Muscle of leg (tissue), 3 donors: ENCODE measurements at regions not wholly inside any gene's neighbourhood (a gene's known extent, or its start where the extent isn't known, plus 50 kb on each side); places are given as distances from the start of the nearest gene placed in this dataset.
"Not testable (repeated sequence)": the region's sequence is repeated elsewhere in the genome, so short reads cannot be mapped to it uniquely, and the experiment has no call there.

Experiments
- DNase-seq: peaks from one replicate; pipeline ENCODE4 v3.0.0; 2013
- H3K27ac ChIP-seq: one replicate; pipeline ENCODE4 v1.5.1; 2013; ENCODE audit warnings: mild to moderate bottlenecking, low read length, control low read depth
- H3K27me3 ChIP-seq: one replicate; pipeline ENCODE4 v1.6.1; 2013; ENCODE audit warnings: low read length; ENCODE audit not compliant: control insufficient read depth, insufficient read depth
- H3K36me3 ChIP-seq: one replicate; pipeline ENCODE4 v1.6.1; 2013; ENCODE audit warnings: low read length; ENCODE audit not compliant: control insufficient read depth, insufficient read depth
- H3K4me1 ChIP-seq: one replicate; pipeline ENCODE4 v1.6.1; 2013; ENCODE audit warnings: low read length; ENCODE audit not compliant: control insufficient read depth, insufficient read depth
- H3K4me3 ChIP-seq: one replicate; pipeline ENCODE4 v1.5.1; 2013; ENCODE audit warnings: low read length, control low read depth
- H3K9me3 ChIP-seq: replicated peaks from 2 replicates; pipeline ENCODE4 v1.6.1; 2013; ENCODE audit warnings: low read depth, low read length; ENCODE audit not compliant: control insufficient read depth
- WGBS: methylation state at CpG from one replicate; pipeline ENCODE4 v1.1.5; 2013; ENCODE audit warnings: missing lambda C conversion rate; ENCODE audit not compliant: insufficient coverage; 5-methylcytosine and 5-hydroxymethylcytosine counted together

DNA sequence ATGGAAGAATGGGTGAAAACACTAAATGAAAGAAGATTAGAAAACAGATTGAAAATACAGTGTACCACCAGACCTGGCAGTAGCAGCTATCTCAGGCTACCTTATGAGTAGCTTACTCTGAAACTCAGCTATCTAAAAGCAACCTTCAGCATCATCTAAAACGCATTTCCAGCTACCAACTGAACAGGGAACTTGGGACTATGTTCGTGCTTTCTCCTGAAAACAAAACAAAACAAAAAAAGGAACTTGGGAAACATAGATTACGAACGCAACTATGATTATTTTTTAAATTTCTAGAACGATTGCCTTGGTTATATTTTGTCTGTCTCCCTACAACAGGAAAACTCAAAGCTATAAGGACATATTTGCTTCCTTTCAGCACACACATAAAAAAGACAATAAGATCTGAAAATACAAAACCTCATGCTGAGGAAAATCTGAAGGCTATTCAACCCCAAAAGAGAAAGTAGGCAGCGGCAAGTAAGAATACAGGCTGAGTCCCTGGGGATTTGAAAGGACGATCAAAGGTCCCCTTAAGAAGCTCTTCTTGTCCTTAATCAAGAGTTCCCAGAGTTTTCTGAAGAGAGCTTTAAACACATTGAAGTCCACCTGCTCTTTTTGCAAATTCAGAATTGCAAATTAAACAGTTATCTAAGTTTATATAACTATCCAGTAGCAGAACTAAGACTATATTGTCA is 53.4 kb downstream of the OR2K2 start:
- no peak overlapping the region for H3K4me3 ChIP-seq
- H3K27ac ChIP-seq = no peak overlapping the region
- WGBS = 48% methylated on average over 2 of the region's 7 CpGs

DNA sequence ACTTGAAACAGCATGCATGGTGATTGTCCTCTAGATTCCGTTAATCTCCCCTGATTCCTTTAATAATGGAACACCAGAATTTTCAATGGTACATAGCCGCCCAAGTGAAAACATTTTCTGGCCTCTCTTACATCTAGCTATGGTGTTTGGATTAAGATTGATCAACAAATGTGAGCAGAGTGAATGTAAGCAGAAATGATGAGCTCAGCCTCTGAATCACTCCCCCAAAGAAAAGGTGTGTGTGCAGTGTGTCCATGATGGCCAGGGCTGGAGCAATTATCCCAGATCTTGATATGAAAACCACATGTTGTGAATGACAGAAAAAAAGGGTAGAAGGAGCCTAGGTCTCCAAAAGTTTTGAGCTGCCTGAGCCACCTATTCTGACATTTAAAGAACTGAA is 55.3 kb downstream of the OR2K2 start:
- WGBS = no CpG with 5 or more reads among the region's 2 CpGs
- Histone ChIP-seq H3K4me3 (no peak overlapping the region), H3K9me3 (no peaks in the 10 kb centered on the region), H3K4me1 (no peaks in the 10 kb centered on the region), H3K27me3 (no peaks in the 10 kb centered on the region), H3K36me3 (no peaks in the 10 kb centered on the region), H3K27ac (no peak overlapping the region)
- DNase-seq = no peak

More for the DNA sequence above, 53.4 kb downstream of the OR2K2 start:
- H3K4me1 ChIP-seq = no peaks in the 10 kb centered on the region
- H3K27me3 ChIP-seq = no peaks in the 10 kb centered on the region
- no peaks in the 10 kb centered on the region for H3K36me3 ChIP-seq
- no peak for DNase-seq
- H3K9me3 ChIP-seq = no peaks in the 10 kb centered on the region

DNA sequence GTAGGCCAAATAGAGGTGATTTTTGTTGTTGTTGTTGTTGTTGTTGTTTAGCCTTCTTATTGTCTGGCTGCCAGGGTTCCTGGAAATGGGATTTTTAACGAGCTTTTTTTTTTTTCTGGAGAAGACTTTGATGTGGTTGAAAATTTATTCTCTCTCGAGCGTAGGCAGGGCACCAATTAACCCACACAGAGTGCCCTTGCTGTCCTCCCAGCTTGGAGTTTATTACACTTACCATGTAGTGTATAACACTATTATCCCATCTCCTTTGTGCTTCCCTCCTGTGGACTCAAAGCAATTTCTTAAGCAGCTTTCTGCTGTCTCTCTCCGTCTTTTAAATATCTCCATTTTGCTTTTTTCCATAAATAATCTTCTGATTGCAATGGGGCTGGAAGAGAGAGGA is 57.4 kb downstream of the OR2K2 start:
- H3K27ac ChIP-seq = no peak overlapping the region
- no peaks in the 10 kb centered on the region for H3K36me3 ChIP-seq
- no peaks in the 10 kb centered on the region for H3K4me1 ChIP-seq
- no peaks in the 10 kb centered on the region for H3K27me3 ChIP-seq
- H3K9me3 ChIP-seq = no peaks in the 10 kb centered on the region
- whole genome bisulfite sequencing = no CpG with 5 or more reads among the region's 4 CpGs
- H3K4me3 ChIP-seq = no peak overlapping the region
- DNase-seq = no peak

DNA sequence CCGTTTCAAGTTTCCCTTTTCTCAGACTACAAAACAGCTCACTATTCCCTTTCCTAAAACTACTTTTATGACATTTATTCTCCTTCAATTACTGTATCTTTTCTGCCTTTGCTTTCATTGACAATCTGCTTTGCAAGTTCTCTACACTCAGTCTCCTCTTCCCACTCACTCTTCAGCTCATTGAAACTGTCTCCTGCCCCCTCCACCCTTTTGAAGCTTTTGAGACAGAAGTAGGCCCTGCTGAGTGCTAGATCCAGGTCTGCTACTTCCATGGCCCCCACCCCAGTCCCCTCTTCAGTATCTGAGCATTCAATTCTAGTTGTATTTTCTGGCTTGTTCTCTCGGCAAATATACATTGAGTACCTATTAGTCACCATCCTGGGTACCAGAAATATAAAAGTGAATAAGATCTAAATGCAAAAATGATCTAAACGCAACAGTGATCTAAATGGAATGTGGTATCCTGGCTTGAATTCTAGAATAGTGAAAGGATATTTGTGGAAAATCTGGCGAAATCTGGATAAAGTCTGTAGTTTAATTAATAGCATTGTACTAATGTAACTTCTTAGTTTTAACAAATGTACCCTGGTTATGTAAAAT is 58.4 kb downstream of the OR2K2 start:
- no peak for DNase-seq
- H3K4me3 ChIP-seq = no peak overlapping the region
- H3K4me1 ChIP-seq = no peaks in the 10 kb centered on the region
- H3K9me3 ChIP-seq = no peaks in the 10 kb centered on the region
- H3K27me3 ChIP-seq = no peaks in the 10 kb centered on the region
- no peak overlapping the region for H3K27ac ChIP-seq
- H3K36me3 ChIP-seq = no peaks in the 10 kb centered on the region
- 41% methylated on average over 1 of the region's 4 CpGs for WGBS

DNA sequence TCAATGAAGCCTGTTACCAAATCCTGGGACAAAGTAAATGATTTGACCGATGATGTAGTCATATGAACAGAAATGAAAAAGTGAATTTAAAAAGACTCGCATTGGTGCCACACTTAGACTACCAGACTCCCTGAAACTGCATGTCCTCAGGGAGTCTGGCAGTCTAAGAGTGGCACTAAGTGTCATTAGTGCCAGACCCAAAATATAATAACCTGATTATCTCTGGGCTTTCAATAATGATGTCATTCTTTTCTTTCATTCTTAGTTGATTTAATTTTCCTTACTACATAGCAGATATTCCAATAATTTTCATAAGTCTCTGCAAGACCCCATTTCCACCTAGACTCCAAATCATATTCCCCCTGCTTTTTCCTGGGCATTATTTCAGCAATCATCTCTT is 59.0 kb downstream of the OR2K2 start:
- no CpG with 5 or more reads among the region's 2 CpGs for WGBS

DNA sequence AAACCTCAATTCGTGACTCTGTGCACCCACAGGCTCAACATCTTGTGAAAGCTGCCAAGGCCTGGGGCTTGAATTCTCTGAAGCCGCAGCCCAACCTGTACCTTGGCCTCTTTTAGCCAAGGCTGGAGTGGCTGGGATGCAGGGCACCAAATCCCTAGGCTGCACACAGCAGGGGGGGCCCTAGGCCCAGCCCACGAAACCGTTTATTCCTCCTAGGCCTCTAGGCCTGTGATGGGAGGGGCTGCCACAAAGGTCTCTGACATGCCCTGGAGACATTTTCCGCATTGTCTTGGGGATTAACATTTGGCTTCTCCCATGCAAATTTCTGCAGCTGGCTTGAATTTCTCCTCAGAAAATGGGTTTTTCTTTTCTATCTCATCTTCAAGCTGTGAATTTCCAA is 64.0 kb downstream of the OR2K2 start:
- not testable (repeated sequence) for H3K9me3 ChIP-seq, DNase-seq, H3K27me3 ChIP-seq, H3K36me3 ChIP-seq, H3K4me1 ChIP-seq, H3K27ac ChIP-seq, H3K4me3 ChIP-seq
- 86% methylated on average over 5 of the region's 5 CpGs for WGBS

More for the DNA sequence above, 59.0 kb downstream of the OR2K2 start:
- Histone ChIP-seq H3K27ac (no peak overlapping the region), H3K9me3 (peaks cover 3% of the 10 kb centered on the region), H3K36me3 (no peaks in the 10 kb centered on the region), H3K4me3 (no peak overlapping the region), H3K27me3 (no peaks in the 10 kb centered on the region), H3K4me1 (no peaks in the 10 kb centered on the region)
- no peak for DNase-seq

DNA sequence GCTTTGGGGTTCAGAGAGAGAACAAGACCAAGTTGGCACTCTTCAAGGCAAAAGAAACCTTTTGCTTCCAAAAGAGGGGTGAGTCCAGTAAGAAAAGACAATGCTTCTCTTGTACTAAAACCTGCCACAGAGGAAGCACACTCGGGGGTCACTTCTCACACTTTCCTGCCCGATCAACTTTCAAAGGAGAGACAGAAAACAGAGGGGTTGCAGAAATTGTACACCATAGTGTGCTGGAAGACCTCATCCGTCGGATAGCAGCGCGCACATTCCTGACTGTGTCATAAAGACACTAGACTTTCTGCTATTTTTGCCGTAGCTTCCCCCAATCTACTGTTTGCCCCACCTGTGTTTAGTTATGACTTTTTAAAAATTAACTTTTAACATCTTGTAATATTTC is 66.9 kb downstream of the OR2K2 start:
- no peak overlapping the region for H3K27ac ChIP-seq
- H3K36me3 ChIP-seq = no peaks in the 10 kb centered on the region
- no peaks in the 10 kb centered on the region for H3K4me1 ChIP-seq
- WGBS = 33% methylated on average over 3 of the region's 7 CpGs
- H3K4me3 ChIP-seq = no peak overlapping the region
- no peak for DNase-seq
- H3K27me3 ChIP-seq = no peaks in the 10 kb centered on the region
- peaks cover 5% of the 10 kb centered on the region for H3K9me3 ChIP-seq

DNA sequence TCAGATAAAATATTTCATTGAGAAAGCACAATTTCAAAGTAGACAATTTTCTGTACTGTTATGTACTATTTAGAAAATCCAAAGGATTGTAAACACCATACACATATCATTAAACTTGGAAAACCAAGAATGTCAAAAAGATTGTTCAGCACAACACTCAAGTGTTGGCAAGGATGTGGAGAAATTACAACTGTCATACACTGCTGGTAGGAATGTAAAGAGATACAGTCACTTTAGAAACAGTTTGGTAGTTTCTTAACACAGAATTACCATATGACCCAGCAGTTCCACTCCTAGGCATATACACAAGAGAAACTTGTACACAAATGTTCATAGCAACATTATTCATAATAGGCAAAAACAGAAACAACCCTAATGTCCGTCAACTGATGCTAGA is 71.2 kb downstream of the OR2K2 start:
- no CpG with 5 or more reads among the region's 1 CpG for WGBS
- Histone ChIP-seq H3K36me3 (no peaks in the 10 kb centered on the region), H3K4me1 (no peaks in the 10 kb centered on the region), H3K27ac (no peak overlapping the region), H3K4me3 (no peak overlapping the region), H3K9me3 (no peaks in the 10 kb centered on the region), H3K27me3 (no peaks in the 10 kb centered on the region)
- no peak for DNase-seq

DNA sequence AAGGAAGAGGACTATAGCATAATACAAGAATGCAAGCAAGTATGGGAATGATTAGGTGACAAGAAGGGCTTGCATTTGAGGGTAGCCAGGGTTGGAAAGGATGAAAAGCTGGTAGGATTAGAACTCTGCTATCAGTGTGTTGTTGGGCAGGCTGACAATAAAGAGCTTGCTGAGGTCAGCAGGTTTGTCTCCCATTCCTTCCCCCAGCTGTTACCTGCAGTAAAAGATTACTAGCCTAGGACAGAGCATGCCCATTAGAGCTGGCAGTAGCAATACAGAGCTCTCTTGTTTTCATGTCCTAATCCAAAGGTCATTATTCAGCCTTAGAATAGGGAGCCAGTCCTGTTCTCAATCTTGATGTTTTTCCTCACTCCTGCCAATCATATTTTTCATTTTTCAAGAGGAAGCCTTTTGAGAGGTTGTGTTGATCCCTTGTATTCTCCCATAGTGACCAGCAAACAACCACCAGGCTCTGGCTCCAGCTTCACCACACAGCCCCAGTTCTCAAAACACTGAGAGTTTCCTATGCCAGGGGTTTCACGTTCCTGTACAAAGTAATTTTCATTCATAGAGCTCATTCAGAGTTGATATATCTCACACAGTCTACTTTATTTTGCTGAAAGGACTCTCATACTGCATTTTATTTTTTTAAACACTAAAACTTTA is 71.7 kb downstream of the OR2K2 start:
- Histone ChIP-seq H3K9me3 (no peaks in the 10 kb centered on the region), H3K27me3 (no peaks in the 10 kb centered on the region), H3K36me3 (no peaks in the 10 kb centered on the region), H3K4me1 (no peaks in the 10 kb centered on the region), H3K27ac (no peak overlapping the region), H3K4me3 (no peak overlapping the region)
- WGBS = no CpG with 5 or more reads among the region's 1 CpG
- DNase-seq = no peak

DNA sequence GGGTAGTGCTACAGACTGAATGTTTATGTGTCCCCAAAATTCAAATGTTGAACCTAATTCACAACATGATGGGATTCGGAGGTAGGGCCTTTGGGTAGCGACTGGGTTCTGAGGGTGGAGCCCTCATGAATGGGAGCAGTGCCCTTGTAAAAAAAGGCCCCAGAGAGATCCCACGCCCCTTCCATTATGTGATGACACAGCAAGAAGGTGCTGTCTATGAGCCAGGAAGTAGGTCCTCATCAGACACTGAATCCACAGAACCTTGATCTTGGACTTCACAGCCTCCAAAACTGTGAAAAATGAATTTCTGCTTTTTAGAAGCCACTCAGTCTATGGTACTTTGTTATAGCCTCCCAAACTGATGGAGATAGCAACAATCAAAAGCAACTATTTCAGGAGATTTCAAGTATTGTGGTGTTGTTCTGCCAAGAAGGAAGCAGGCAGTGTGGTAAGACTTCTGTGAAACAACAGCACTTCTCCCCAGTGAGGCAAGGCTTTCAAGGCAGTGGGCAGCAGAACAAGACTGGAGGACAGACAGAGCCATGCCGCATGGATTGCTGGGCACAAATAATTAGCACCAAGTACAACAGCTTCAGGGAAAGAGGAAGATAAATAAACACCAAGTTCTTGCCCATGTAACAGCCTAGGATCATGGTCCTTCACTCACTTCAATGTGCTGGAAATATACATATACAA is 76.1 kb downstream of the OR2K2 start:
- H3K4me3 ChIP-seq = no peak overlapping the region
- WGBS = 100% methylated on average over 2 of the region's 4 CpGs
- no peak for DNase-seq
- no peaks in the 10 kb centered on the region for H3K4me1 ChIP-seq
- H3K36me3 ChIP-seq = no peaks in the 10 kb centered on the region
- no peak overlapping the region for H3K27ac ChIP-seq
- no peaks in the 10 kb centered on the region for H3K9me3 ChIP-seq
- no peaks in the 10 kb centered on the region for H3K27me3 ChIP-seq
